GM12864 (cell line): ENCODE measurements at regions not wholly inside any gene's neighbourhood (a gene's known extent, or its start where the extent isn't known, plus 50 kb on each side); places are given as distances from the start of the nearest gene placed in this dataset.

Source experiments
- DNase-seq: peaks from one replicate; pipeline ENCODE4 v3.0.0-alpha.2; 2011; ENCODE audit warnings: low read depth
- H3K4me3 ChIP-seq: 2 replicates; pipeline ENCODE4 v1.5.1; 2011; ENCODE audit warnings: mild to moderate bottlenecking, low read depth, low read length, control low read depth
- CTCF ChIP-seq: IDR thresholded peaks from 2 replicates; pipeline ENCODE4 v1.5.1; 2011; ENCODE audit warnings: low read depth, mild to moderate bottlenecking, moderate library complexity, low read length, control low read depth, inconsistent platforms; ENCODE audit errors: missing control alignments

- no peak for TF ChIP-seq CTCF
- H3K4me3 ChIP-seq, result no peak overlapping the region
- DNase-seq, result no peak
Observed at GRCh38 chr3:99475229-99475628, 163.2 kb upstream of the COL8A1 start.

- DNase-seq, result no peak
- no peak overlapping the region for H3K4me3 ChIP-seq
- no peak for TF ChIP-seq CTCF
Observed at GRCh38 chr3:99474776-99475175, 163.6 kb upstream of the COL8A1 start.

GRCh38 chr3:99473321-99473751, 165.1 kb upstream of the COL8A1 start:
- DNase-seq, result no peak
- no peak for TF ChIP-seq CTCF
- no peak overlapping the region for H3K4me3 ChIP-seq

- TF ChIP-seq CTCF, result no peak
- H3K4me3 ChIP-seq, result no peak overlapping the region
- no peak for DNase-seq
Observed at GRCh38 chr3:99472385-99472784, 166.0 kb upstream of the COL8A1 start.

GRCh38 chr3:99471353-99472323, 166.8 kb upstream of the COL8A1 start:
- no peak for TF ChIP-seq CTCF
- DNase-seq, result no peak
- no peak overlapping the region for H3K4me3 ChIP-seq

GRCh38 chr3:99470841-99471240, 167.6 kb upstream of the COL8A1 start:
- no peak for DNase-seq
- no peak overlapping the region for H3K4me3 ChIP-seq
- TF ChIP-seq CTCF, result no peak

- no peak for DNase-seq
- TF ChIP-seq CTCF, result no peak
- H3K4me3 ChIP-seq, result no peak overlapping the region
Observed at GRCh38 chr3:99468918-99469317, 169.5 kb upstream of the COL8A1 start.
